ENCODE measurements at regions not wholly inside any gene's neighbourhood (a gene's known extent, or its start where the extent isn't known, plus 50 kb on each side); places are given as distances from the start of the nearest gene placed in this dataset.
"Not testable (repeated sequence)": the region's sequence is repeated elsewhere in the genome, so short reads cannot be mapped to it uniquely, and the experiment has no call there.

- DNase-seq (ENCODE audit: low read depth in 1 of 2, low spot score in 1 of 2) = no peak
Measured at GRCh38 chr22:25413620-25414019, 150.9 kb upstream of the GRK3 start.

GRCh38 chr22:25415731-25416130 lies 148.7 kb upstream of the GRK3 start:
- DNase-seq (ENCODE audit: low read depth in 1 of 2, low spot score in 1 of 2) = not testable (repeated sequence)

GRCh38 chr22:25417826-25418225 lies 146.6 kb upstream of the GRK3 start:
- DNase-seq (ENCODE audit: low read depth in 1 of 2, low spot score in 1 of 2) = not testable (repeated sequence)

GRCh38 chr22:25419247-25420113 lies 145.0 kb upstream of the GRK3 start:
- no peak for DNase-seq (ENCODE audit: low read depth in 1 of 2, low spot score in 1 of 2)

DNA sequence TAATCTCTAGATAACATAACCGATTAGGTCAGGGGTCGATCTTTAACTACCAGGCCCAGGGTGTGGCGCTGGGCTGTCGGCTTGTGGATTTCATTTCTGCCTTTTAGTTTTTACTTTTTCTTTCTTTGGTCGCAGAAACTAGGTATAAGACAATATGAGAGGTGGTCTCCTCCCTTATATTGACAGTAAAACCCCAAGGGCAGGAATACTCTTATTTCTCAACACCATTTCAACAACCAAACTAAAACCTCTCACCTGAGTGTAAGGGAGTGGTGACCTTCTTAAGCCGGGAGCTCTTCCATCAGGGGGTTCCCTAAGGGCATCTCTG lies 144.4 kb upstream of the GRK3 start:
- not testable (repeated sequence) for DNase-seq (ENCODE audit: low read depth in 1 of 2, low spot score in 1 of 2)

DNA sequence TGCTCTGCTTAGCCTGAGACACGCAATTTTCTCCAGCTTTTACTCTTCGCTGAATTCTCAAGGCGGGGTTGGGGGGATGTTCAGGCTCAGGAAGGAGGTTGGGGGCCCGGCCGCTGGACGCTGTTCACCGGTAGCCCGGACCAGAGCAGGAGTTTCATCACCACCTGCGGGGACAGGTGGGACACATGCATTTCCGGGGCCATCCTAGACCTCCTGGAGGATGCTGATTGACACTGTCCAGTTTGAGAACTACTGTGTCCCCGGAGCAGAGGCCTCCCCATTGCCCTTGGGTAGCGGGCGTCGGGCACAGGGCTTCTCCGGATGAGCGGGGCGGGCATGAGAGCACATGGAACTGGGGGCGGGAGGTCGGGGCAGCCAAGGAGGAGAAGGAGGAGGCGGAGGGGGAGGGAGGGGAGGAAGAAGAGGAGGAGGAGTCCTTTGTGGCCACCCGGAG lies 144.0 kb upstream of the GRK3 start:
- no peak for DNase-seq (ENCODE audit: low read depth in 1 of 2, low spot score in 1 of 2)

DNA sequence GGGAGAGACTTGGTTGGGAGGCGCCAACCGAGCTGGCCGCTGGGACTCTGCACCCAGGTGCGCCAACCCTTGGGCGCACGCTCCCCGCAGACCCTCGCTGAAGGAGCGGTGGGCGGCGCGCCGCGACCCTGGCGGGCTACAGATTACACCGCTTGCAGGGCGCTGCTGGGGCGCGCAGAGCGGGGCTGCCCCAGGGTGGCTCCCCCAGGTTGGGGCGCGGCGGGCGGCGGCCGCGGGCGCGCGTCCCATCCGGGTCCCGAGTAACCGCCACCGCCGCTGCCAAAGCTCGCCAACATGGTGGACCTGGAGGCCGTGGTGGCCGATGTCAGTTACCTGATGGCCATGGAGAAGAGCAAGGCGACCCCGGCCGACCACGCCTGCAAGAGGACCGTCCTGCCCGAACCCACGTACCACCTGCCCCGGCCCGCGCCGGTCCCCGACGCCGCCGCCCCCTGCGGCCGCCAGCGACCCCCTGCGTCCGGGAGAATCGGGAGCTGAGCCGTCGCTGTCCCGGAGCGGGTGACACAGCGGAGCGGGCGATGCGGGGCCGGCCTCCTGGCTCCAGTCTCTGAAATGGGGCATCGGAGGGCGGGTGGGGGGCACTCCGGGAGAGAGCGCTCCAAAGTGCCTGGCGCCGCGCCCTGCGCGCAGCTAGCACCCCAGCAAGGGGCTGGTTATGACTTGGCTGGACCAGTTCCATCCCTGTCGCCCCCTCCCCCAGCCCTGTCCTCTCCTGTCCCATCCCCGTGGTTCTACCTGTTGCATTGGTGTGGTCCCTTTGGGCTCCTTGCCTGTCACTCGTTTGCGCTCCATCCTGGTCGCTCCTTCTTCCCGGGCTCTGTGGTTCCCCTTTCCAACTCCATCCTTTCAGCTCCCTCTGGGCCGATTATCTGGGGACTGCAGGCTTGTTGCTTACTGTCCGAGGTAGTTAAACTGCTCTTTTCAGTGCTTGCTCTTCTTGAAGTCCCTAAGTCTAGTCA lies 143.3 kb upstream of the GRK3 start:
- no peak for DNase-seq (ENCODE audit: low read depth in 1 of 2, low spot score in 1 of 2)

GRCh38 chr22:25426530-25427308 lies 137.8 kb upstream of the GRK3 start:
- DNase-seq (ENCODE audit: low read depth in 1 of 2, low spot score in 1 of 2) = not testable (repeated sequence)

GRCh38 chr22:25431637-25432342 lies 132.7 kb upstream of the GRK3 start:
- not testable (repeated sequence) for DNase-seq (ENCODE audit: low read depth in 1 of 2, low spot score in 1 of 2)

DNA sequence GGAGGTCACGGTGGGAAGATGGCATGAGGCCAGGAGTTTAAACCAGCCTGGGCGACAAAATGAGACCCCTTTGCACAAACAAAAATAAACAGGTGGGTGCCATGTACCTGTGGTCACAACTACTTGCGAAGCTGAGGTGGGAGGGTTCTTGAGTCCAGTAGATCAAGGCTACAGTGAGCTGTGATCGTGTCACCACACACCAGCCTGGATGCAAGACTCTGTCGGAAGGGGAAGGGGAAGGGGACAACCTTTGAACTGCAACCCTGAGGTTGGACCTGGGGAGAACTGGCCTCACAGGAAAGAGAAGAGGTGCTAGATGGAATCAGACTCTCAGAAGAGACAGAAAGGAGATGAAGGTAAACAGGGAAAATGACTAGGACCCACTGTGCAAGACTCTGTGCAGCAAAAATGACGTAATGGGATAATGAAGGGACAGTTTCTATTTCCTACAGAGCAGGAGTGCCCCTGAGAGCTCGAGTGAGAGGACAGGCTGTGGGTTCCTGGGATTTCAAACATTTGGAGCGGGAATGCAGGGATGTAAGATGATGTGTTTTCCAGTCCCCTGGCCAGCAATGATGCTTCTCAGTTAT lies 131.0 kb upstream of the GRK3 start:
- DNase-seq (ENCODE audit: low read depth in 1 of 2, low spot score in 1 of 2) = not testable (repeated sequence)

DNA sequence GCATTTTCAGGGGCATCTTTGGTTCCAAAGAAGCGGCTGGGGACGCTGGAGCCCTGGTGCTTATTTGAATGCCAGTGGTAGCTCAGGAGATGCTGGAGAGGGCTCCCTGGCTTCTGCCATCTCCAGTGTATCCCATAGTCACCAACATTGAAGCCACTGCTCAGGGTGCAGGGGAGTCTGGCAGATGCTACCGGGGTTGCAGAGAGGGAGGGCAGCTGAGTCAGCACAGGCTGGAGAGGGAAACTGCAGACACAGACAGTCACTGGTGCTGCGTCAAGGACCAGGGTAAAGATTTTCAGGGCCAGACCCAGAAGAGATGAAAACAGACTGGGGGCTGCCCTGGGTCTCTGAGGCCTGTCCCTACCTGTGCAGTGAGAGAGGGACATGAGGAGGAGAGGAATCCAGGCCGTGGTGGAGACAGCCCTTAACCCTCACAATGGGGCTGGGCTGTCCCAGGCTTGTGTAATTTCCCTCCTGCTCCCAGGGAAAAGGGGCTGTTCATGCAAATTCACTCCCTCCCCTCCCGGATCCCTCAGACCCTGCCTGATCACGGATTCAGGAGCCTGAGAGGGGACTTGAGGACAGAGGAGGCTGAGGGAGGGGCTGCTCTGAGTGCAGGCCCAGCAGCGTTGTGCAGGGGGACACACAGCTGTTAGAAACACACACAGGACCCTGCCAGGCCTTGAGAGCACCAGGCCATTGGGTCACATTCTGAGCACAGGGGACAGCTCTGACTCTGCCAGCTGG lies 126.9 kb upstream of the GRK3 start:
- DNase-seq (ENCODE audit: low read depth in 1 of 2, low spot score in 1 of 2) = no peak

GRCh38 chr22:25447067-25447685 lies 117.3 kb upstream of the GRK3 start:
- DNase-seq (ENCODE audit: low read depth in 1 of 2, low spot score in 1 of 2) = no peak

DNA sequence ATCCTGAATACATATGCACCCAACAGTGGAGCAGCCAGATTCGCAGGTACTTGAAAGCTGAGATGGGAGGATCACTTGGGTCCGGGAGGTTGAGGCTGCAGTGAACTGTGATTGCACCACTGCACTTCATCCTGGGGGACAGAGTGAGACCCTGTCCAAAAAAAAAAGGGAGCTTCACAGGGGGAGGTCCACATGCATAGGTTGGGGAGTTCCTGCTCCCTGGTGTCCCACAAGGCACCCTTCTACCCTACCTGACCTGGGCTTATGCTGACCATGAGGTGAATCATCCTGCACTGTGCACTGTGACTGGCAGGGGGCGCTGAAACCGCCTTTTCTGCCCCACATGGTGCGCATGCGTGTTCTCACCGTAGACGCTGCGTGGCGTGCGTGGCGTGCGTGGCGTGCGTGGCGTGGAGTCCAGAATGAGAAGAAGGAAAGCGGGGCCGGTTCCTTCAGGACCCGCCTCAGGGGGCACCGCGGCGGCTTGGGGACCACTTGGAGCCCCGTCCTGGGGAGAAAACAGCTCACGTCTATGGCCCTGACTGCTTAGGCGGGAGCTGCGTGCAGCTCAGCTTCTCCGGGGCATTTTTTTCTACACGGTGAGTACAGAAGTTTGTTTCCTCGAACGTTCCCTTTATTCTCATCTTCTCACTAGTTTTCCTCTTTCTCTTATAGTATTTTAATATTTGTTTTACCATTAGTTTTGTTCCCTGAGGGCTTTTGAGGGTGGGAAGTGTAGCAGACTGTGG lies 116.6 kb upstream of the GRK3 start:
- DNase-seq (ENCODE audit: low read depth in 1 of 2, low spot score in 1 of 2) = peak; percentile 85 to 91

GRCh38 chr22:25448435-25449051 lies 115.9 kb upstream of the GRK3 start:
- no peak for DNase-seq (ENCODE audit: low read depth in 1 of 2, low spot score in 1 of 2)

GRCh38 chr22:25449781-25450317 lies 114.6 kb upstream of the GRK3 start:
- no peak for DNase-seq (ENCODE audit: low read depth in 1 of 2, low spot score in 1 of 2)

GRCh38 chr22:25451480-25452114 lies 112.9 kb upstream of the GRK3 start:
- DNase-seq (ENCODE audit: low read depth in 1 of 2, low spot score in 1 of 2) = no peak

DNA sequence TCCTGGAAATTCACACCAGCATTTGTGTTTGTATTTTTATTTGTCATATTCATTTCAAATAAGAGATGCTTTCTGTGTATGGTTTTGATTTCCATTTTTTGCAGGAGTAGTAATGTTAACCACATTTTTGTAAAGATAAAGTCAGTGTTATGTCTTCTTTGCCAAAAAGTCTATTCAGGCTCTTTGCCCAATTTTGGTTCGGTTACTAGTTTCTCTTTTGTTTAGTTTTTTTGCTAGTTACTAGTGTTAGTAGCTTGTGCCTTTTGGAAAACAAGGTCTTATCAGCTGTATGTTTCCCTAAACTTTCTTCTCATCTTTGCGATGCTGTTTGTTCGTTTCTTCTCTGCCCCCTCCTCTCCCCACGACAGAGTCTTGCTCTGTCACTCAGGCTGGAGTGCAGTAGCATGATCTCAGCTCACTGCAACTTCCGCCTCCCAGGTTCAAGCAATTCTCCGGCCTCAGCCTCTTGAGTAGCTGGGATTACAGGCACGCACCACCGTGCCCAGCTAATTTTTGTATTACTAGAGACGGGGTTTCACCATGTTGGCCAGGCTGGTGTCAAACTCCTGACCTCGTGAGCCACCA lies 112.3 kb upstream of the GRK3 start:
- DNase-seq (ENCODE audit: low read depth in 1 of 2, low spot score in 1 of 2) = no peak
